Astrocyte (in vitro differentiated cells and primary cell): ENCODE measurements at regions not wholly inside any gene's neighbourhood (a gene's known extent, or its start where the extent isn't known, plus 50 kb on each side); places are given as distances from the start of the nearest gene placed in this dataset.

ENCODE experiments used
- CTCF ChIP-seq: IDR thresholded peaks from 2 replicates; pipeline ENCODE4 v1.5.1; 2011; ENCODE audit warnings: low read depth, mild to moderate bottlenecking, inconsistent platforms, low read length, moderate library complexity; ENCODE audit not compliant: insufficient read depth
- EZH2 ChIP-seq: IDR thresholded peaks from 2 replicates; pipeline ENCODE4 v1.6.1; 2012; ENCODE audit warnings: mild to moderate bottlenecking, low read length, inconsistent platforms; ENCODE audit not compliant: insufficient read depth

DNA sequence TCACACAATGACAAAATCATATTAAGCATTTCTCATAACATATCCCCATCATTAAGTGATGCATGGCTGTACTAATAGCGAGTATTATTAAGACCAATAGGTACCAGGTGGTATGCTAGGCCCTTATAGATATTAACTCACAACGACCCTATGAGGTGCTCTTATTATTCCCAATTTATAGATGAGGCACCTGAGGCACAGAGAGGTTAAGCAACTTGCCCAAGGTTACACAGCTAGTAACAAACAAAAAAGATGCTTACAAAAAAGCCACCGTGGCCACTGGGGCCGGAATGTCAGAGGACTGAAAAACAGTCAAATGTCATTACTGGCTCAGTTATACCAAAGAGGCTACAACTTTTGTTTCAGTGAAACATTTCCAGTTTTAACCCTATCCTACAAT lies 96.0 kb downstream of the OR13A1 start:
- TF ChIP-seq CTCF (no peak), EZH2 (no peak)
